Mesothelial cell of epicardium (in vitro differentiated cells): ENCODE measurements at regions not wholly inside any gene's neighbourhood (a gene's known extent, or its start where the extent isn't known, plus 50 kb on each side); places are given as distances from the start of the nearest gene placed in this dataset.

ENCODE experiments used
- DNase-seq, 2 experiments: peaks; one replicate each; pipeline ENCODE4 v3.0.0; 2021; ENCODE audit warnings: low spot score in 2 of 2; ENCODE audit not compliant: unreplicated experiment in 2 of 2
- H3K27ac Mint-ChIP-seq: 2 replicates; pipeline ENCODE4 v1.8.0; 2021; ENCODE audit warnings: mixed read lengths
- H3K27me3 Mint-ChIP-seq: 2 replicates; pipeline ENCODE4 v1.8.0; 2021; ENCODE audit warnings: low read depth, mixed read lengths
- H3K36me3 Mint-ChIP-seq: 2 replicates; pipeline ENCODE4 v1.8.0; 2021; ENCODE audit warnings: mixed read lengths
- H3K4me1 Mint-ChIP-seq: 2 replicates; pipeline ENCODE4 v1.8.0; 2021; ENCODE audit warnings: mixed read lengths
- H3K4me3 Mint-ChIP-seq: 2 replicates; pipeline ENCODE4 v1.8.0; 2021; ENCODE audit warnings: mild to moderate bottlenecking, moderate library complexity, mixed read lengths
- H3K9me3 Mint-ChIP-seq: 2 replicates; pipeline ENCODE4 v1.8.0; 2021; ENCODE audit warnings: mixed read lengths
- CTCF ChIP-seq: fragments of 200-600 bp; sonication (generic); IDR thresholded peaks from one replicate; pipeline ENCODE4 v1.5.0; 2021; ENCODE audit warnings: antibody characterized with exemption; ENCODE audit not compliant: unreplicated experiment

- H3K27me3 Mint-ChIP-seq: peaks cover 19% of the 10 kb centered on the region
These were observed 314.7 kb downstream of the HAPSTR1 start for GRCh38 chr16:9406038-9406712.

GRCh38 chr16:9407206-9407758 is 315.8 kb downstream of the HAPSTR1 start:
- no peak for DNase-seq
- Mint-ChIP-seq H3K4me3 (no peak overlapping the region), H3K27me3 (peaks cover 26% of the 10 kb centered on the region), H3K9me3 (no peaks in the 10 kb centered on the region), H3K27ac (no peak overlapping the region), H3K36me3 (no peaks in the 10 kb centered on the region), H3K4me1 (peaks cover 12% of the 10 kb centered on the region)
- no peak for TF ChIP-seq CTCF

More at GRCh38 chr16:9406038-9406712, 314.7 kb downstream of the HAPSTR1 start:
- peaks cover 12% of the 10 kb centered on the region for H3K4me1 Mint-ChIP-seq
- no peak overlapping the region for H3K4me3 Mint-ChIP-seq
- no peak for TF ChIP-seq CTCF
- no peaks in the 10 kb centered on the region for H3K36me3 Mint-ChIP-seq
- no peaks in the 10 kb centered on the region for H3K9me3 Mint-ChIP-seq
- no peak overlapping the region for H3K27ac Mint-ChIP-seq
- DNase-seq: no peak

GRCh38 chr16:9408297-9408878 is 316.9 kb downstream of the HAPSTR1 start:
- Mint-ChIP-seq H3K4me1 (peaks cover 12% of the 10 kb centered on the region), H3K36me3 (no peaks in the 10 kb centered on the region), H3K9me3 (no peaks in the 10 kb centered on the region), H3K27me3 (peaks cover 17% of the 10 kb centered on the region), H3K27ac (no peak overlapping the region), H3K4me3 (no peak overlapping the region)
- no peak for TF ChIP-seq CTCF
- no peak for DNase-seq

GRCh38 chr16:9409560-9410493 is 318.4 kb downstream of the HAPSTR1 start:
- H3K27ac Mint-ChIP-seq: no peak overlapping the region
- TF ChIP-seq CTCF: no peak
- H3K36me3 Mint-ChIP-seq: no peaks in the 10 kb centered on the region
- H3K9me3 Mint-ChIP-seq: no peaks in the 10 kb centered on the region
- no peak overlapping the region for H3K4me3 Mint-ChIP-seq
- peaks cover 12% of the 10 kb centered on the region for H3K4me1 Mint-ChIP-seq
- peaks cover 17% of the 10 kb centered on the region for H3K27me3 Mint-ChIP-seq
- no peak for DNase-seq

- Mint-ChIP-seq H3K9me3 (peaks cover 4% of the 10 kb centered on the region), H3K27ac (no peak overlapping the region), H3K4me1 (peaks cover 8% of the 10 kb centered on the region), H3K4me3 (no peak overlapping the region), H3K36me3 (no peaks in the 10 kb centered on the region), H3K27me3 (peaks cover 19% of the 10 kb centered on the region)
- no peak for DNase-seq
- no peak for TF ChIP-seq CTCF
These were observed 320.0 kb downstream of the HAPSTR1 start for GRCh38 chr16:9411426-9411825.
